GM20431 (cell line): ENCODE measurements at regions not wholly inside any gene's neighbourhood (a gene's known extent, or its start where the extent isn't known, plus 50 kb on each side); places are given as distances from the start of the nearest gene placed in this dataset.
"Not testable (repeated sequence)": the region's sequence is repeated elsewhere in the genome, so short reads cannot be mapped to it uniquely, and the experiment has no call there.

Experiments
- in situ Hi-C: fragments of 300-500 bp; cut with MseI, MboI; formaldehyde crosslinking; loops from one replicate; pipeline ENCODE4 v1.15.0; 2020; ENCODE audit warnings: low sequenced_read_pairs; ENCODE audit not compliant: unreplicated experiment

DNA sequence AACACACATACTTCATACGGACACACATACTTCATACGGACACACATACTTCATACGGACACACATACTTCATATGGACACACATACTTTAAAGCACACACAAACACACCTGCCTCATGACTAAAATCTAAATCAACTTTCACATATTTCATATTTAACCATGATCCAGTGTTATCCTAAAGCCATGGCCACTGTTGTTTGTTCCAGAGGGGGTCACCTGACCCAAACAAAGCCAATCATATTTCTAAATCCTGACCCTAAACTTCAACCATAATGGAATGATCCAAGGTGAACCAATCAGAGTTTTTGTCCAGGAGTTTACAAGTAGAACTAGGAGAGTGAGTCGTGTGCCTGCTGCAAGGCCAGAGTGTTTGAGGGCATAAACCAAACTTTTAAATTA lies 97.2 kb upstream of the KIT start:
- in situ Hi-C loops = loop anchor here (25.0 kb wide), 1 partner anchor 198 kb away; no protein-coding TSS in a partner anchor

- in situ Hi-C loops = loop anchor here (25.0 kb wide), 1 partner anchor 200 kb away; no protein-coding TSS in a partner anchor
Measured at GRCh38 chr4:54561940-54562339, 95.8 kb upstream of the KIT start.

GRCh38 chr4:54566608-54567007 lies 91.1 kb upstream of the KIT start:
- in situ Hi-C loops = loop anchor here (25.0 kb wide), 1 partner anchor 204 kb away; no protein-coding TSS in a partner anchor

- in situ Hi-C loops = loop anchor here (25.0 kb wide), 1 partner anchor 205 kb away; no protein-coding TSS in a partner anchor
Measured at GRCh38 chr4:54567327-54567726, 90.4 kb upstream of the KIT start.

DNA sequence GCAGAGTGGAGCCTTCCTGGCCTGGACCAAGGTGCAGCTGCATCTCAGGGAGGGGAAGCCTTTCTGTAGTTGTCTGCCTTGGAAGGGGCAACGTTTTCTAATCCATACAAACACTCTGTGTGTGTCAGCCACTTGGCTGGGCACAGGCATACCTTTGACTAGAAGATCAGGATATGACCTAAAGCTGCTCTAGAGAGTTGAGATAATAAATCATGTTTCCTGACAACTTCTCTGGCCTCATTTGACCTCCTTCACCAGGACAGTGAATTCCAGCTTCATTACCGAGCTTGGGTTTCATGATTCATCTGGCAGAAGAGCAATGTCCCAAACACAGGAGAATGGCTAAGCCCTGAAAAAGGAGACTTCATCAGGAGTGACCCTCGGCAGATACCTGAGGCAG lies 89.6 kb upstream of the KIT start:
- in situ Hi-C loops = loop anchor here (25.0 kb wide), 1 partner anchor 206 kb away; no protein-coding TSS in a partner anchor

GRCh38 chr4:54570822-54571221 lies 86.9 kb upstream of the KIT start:
- in situ Hi-C loops = loop anchor here (25.0 kb wide), 1 partner anchor 209 kb away; no protein-coding TSS in a partner anchor

- in situ Hi-C loops = loop anchor here (25.0 kb wide), 1 partner anchor 209 kb away; no protein-coding TSS in a partner anchor
Measured at GRCh38 chr4:54571293-54572151, 86.2 kb upstream of the KIT start.

- in situ Hi-C loops = loop anchor here (25.0 kb wide), 1 partner anchor 210 kb away; no protein-coding TSS in a partner anchor
Measured at GRCh38 chr4:54572152-54572542, 85.6 kb upstream of the KIT start.

DNA sequence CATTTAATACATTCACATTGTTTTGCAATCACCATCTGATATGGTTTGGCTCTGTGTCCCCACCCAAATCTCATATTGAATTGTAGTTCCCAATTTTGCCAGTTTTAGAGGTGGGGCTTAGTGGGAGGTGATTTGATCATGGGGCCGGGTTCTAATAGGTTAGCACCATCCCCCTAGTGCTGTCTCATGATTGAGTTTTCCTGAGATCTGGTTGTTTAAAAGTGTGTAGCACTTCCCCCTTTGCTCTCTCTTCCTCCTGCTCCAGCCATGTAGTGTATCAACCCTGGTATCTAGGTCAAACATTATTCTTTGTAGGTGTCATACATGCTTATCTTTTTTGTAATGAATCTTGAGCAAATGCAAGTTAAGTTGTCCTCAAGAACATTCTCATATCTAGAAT lies 83.3 kb upstream of the KIT start:
- in situ Hi-C loops = loop anchor here (25.0 kb wide), 1 partner anchor 212 kb away; no protein-coding TSS in a partner anchor

- in situ Hi-C loops = no loop called here
Measured at GRCh38 chr4:54575919-54576318, 81.8 kb upstream of the KIT start.

GRCh38 chr4:54581807-54582206 lies 76.0 kb upstream of the KIT start:
- in situ Hi-C loops = no loop called here

GRCh38 chr4:54585321-54586000 lies 72.3 kb upstream of the KIT start:
- in situ Hi-C loops = no loop called here

GRCh38 chr4:54586320-54586955 lies 71.3 kb upstream of the KIT start:
- in situ Hi-C loops = no loop called here

GRCh38 chr4:54587107-54587891 lies 70.5 kb upstream of the KIT start:
- in situ Hi-C loops = no loop called here

- in situ Hi-C loops = no loop called here
Measured at GRCh38 chr4:54588404-54588803, 69.4 kb upstream of the KIT start.

DNA sequence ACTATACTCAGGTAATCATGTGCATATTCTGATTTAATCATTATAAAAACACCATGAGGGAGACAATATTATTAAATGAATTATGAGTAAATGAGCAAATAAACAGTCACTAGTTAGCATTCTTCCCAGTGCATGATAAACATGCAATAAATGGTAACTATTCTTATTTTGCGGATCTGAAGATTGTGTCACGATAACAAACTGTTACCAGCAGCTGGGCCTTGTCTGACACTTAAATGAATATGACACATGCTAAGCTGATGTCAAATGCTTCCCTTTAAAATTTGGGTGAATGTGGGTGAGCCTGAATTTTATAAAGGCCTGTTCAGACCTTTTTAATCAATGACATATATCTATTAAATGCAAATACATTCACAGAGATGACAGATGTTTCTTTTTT lies 68.2 kb upstream of the KIT start:
- in situ Hi-C loops = no loop called here

DNA sequence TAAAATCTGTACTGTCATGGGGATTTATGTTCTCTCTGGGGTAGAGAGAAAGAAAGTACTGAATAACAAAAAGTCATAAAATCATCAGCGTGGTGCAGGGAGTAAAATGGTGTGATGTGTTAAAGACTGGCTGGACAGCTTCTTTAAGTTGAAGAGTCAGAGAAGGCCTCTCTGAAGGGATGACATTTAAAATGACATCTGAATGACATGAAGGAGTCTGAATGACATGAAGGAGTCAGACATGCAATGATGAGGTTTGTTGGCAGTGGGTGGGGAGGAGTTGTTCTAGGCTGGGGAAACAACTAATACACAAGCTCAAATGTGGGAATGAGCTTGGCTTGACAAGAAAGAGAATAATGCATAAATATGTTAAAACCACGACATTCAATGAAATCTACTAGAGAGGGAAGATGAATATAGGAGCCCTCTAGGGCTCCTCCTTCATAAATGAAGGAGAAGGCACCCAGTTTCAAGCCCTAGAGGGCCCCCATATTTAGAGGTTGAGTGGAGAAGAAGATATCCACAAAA lies 63.9 kb upstream of the KIT start:
- in situ Hi-C loops = no loop called here

GRCh38 chr4:54596201-54596600 lies 61.6 kb upstream of the KIT start:
- in situ Hi-C loops = no loop called here

DNA sequence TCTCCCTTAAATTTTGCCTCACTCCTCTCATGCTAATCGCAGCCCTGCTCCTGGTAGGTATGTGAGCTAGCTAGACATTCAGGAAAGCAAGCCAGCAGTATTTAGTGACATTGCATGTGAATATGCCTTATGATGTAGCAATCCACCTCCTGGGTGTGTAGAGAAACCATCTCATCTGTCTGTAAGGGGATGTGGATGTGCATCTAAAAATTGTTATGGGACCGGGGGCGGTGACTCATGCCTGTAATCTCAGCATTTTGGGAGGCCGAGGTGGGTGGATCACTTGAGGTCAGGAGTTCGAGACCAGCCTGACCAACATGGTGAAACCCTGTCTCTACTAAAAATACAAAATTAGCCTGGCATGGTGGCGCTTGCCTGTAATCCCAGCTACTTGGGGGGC lies 60.1 kb upstream of the KIT start:
- in situ Hi-C loops = not testable (repeated sequence)
